AG09309 (cell line): ENCODE measurements at regions not wholly inside any gene's neighbourhood (a gene's known extent, or its start where the extent isn't known, plus 50 kb on each side); places are given as distances from the start of the nearest gene placed in this dataset.

Experiments used
- DNase-seq: peaks from one replicate; pipeline ENCODE4 v3.0.0-alpha.2; 2010; ENCODE audit warnings: low read depth
- H3K4me3 ChIP-seq: 2 replicates; pipeline ENCODE4 v1.5.1; 2011; ENCODE audit warnings: mild to moderate bottlenecking, low read depth, low read length, moderate library complexity; ENCODE audit not compliant: control insufficient read depth
- CTCF ChIP-seq: IDR thresholded peaks from 2 replicates; pipeline ENCODE4 v1.5.1; 2011; ENCODE audit warnings: mild to moderate bottlenecking, low read depth, low read length, inconsistent platforms; ENCODE audit not compliant: insufficient read depth, control insufficient read depth; ENCODE audit errors: missing control alignments

- no peak overlapping the region for H3K4me3 ChIP-seq
- no peak for TF ChIP-seq CTCF
- peak; percentile 67 for DNase-seq
Observed at GRCh38 chr20:3312940-3313682, 74.1 kb upstream of the SLC4A11 start.

- TF ChIP-seq CTCF = no peak
Observed at GRCh38 chr20:3311623-3312022, 72.6 kb upstream of the SLC4A11 start.

GRCh38 chr20:3309226-3309625 lies 70.2 kb upstream of the SLC4A11 start:
- DNase-seq = no peak
- TF ChIP-seq CTCF = no peak
- H3K4me3 ChIP-seq = no peak overlapping the region

More at GRCh38 chr20:3311623-3312022, 72.6 kb upstream of the SLC4A11 start:
- DNase-seq = no peak
- no peak overlapping the region for H3K4me3 ChIP-seq

- H3K4me3 ChIP-seq = no peak overlapping the region
- no peak for TF ChIP-seq CTCF
- no peak for DNase-seq
Observed at GRCh38 chr20:3307725-3308124, 68.7 kb upstream of the SLC4A11 start.

GRCh38 chr20:3307078-3307477 lies 68.1 kb upstream of the SLC4A11 start:
- TF ChIP-seq CTCF = no peak
- no peak for DNase-seq
- H3K4me3 ChIP-seq = no peak overlapping the region

- no peak for TF ChIP-seq CTCF
- DNase-seq = no peak
Observed at GRCh38 chr20:3306068-3306467, 67.1 kb upstream of the SLC4A11 start.

More at GRCh38 chr20:3306068-3306467, 67.1 kb upstream of the SLC4A11 start:
- no peak overlapping the region for H3K4me3 ChIP-seq
